NCI-H1417 (cell line): ENCODE measurements at regions not wholly inside any gene's neighbourhood (a gene's known extent, or its start where the extent isn't known, plus 50 kb on each side); places are given as distances from the start of the nearest gene placed in this dataset.
"Not testable (repeated sequence)": the region's sequence is repeated elsewhere in the genome, so short reads cannot be mapped to it uniquely, and the experiment has no call there.

Experiments
- DNase-seq, 3 experiments: peaks; one replicate each; lab custom pipeline; 2025; lab: John Stamatoyannopoulos, UW

- DNase-seq, result no peak
Observed at GRCh38 chr12:131415781-131416180, 295.1 kb upstream of the SFSWAP start.

DNA sequence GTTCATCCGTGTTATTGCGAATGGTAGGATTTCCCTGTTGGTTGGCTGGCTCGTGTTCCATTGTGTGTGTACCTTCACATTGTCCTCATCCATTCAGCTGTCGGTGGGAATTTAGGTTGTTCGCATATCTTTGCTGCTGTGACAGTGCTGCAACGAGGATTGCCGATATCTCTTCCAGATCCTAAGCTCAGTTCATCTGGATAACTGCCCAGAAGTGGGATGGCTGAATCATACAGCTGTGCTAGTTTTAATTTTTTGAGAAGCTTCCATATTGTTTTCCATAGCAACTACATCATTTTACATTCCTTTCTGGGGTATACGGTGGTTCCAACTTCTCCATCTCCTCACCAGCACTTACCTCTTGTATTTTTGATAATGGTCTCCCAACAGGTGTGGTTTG is 292.8 kb upstream of the SFSWAP start:
- DNase-seq, result no peak

GRCh38 chr12:131418884-131419283 is 292.0 kb upstream of the SFSWAP start:
- DNase-seq, result no peak

DNA sequence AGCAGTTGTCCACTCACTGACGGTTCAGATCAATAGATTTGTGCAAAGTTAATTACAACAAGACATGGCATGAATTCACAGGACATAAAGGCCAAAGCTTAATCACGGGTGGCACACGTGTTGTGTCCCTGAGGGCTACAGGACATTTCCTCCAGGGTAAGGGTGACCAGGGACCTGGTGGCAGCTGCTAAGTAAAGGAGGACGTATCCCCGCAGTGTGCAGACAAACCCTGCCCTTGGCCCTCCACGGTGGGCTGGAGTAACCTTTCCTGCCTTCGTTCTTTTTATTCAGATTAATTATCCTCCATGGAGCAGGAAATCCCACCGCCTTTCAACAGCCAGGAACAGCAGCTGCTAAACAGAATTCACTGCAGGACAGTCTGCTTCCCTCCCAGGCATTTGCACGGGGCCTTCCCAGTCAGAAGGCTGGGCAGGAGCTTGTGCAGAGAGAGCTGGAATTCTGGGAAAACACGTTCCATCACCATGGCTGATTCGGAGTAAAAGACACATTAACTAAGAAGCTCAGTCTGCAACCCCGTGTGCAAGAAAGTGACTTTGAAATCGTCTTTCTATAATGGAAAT is 289.9 kb upstream of the SFSWAP start:
- no peak for DNase-seq

- DNase-seq, result no peak
Observed at GRCh38 chr12:131421509-131422186, 289.2 kb upstream of the SFSWAP start.

- no peak for DNase-seq
Observed at GRCh38 chr12:131422187-131422520, 288.7 kb upstream of the SFSWAP start.

- DNase-seq, result no peak
Observed at GRCh38 chr12:131422744-131423143, 288.1 kb upstream of the SFSWAP start.

DNA sequence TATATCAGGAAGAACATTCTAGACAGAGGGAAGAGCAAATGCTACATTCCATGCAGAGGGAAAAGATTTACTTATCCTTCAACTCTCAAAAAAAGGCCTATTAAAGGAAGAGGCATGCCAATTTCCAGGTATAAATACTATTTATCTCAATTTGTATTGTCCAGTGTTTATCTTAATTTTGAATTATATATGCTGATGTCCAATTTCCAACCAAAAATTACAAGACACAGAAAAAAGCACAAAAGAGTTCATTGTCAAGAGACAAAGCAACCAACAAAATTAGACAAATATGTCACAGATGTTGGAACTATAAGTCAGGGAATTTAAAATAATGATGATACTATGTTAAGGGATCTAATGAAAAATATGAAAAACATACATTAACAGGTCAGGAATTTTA is 286.6 kb upstream of the SFSWAP start:
- no peak for DNase-seq

DNA sequence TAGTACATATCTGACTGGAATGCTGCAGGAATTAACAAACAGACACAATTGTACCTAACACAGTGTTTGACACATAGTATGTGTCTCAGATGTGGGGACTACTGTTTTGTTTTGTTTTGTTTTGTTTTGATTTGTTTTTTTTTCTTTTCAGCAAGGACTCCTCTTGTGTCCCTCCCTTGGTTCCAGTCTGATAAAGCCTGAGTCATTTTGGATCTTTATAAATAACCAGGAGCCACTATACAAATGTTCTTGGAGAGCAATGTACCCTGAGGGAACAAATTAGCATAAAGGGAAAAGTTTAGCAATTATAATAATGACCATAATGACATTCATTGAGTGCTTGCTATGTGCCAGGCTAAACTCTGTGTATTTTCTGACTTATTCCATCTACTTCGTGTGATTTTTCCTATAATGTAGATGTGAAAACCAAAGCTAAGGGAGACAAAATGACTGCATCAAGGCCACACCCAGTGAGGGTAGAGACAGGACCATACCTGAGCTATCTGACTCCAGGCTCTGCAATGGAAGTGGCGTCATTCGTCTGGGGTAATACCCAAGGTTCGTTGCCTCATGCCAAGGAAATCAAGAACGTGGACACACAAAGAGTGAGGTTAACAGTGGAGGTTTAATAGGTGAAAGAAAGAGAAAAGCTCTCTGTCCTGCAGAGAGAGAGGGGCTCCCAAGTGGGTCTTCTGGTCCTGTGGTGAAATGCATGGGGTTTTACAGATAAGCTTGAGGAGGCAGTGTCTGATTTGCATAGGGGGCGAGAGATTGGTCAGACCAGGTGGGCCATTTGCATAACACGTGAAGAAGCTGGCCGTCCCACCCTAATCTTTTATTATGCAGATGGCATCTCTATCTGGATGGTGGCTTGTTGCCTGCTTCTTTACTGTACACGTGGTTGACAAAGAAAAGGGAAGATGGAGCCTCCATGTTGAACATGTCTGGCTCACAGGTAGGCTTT is 285.5 kb upstream of the SFSWAP start:
- DNase-seq, result no peak

DNA sequence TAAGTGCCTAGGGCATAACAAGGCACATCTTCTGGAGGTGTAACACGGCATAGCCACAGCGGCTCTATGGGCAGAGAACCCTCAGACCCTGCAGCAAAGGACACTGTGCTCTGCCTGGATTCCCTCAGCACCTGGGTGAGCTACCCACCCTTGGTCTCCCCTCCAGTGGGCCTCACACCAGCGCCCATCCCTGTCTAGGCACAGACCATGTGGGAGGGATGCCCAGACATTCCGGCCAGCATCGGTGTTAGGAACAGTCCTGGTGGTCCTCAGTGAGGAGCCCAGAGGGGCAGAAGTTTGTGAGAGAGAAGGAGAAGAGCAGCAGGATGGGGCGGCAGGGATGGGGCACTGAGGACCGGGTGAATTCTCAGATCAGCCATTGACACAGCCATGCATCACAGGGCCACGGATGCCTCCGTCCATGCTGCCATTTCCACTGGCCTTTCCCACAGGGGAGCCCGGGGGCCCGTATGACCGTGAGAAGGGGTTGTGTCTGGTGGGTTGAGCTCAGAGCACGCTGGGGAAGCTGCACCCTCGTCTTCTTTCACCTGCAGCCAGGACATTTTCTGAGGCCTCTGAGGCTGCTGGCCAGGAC is 282.7 kb upstream of the SFSWAP start:
- no peak for DNase-seq

DNA sequence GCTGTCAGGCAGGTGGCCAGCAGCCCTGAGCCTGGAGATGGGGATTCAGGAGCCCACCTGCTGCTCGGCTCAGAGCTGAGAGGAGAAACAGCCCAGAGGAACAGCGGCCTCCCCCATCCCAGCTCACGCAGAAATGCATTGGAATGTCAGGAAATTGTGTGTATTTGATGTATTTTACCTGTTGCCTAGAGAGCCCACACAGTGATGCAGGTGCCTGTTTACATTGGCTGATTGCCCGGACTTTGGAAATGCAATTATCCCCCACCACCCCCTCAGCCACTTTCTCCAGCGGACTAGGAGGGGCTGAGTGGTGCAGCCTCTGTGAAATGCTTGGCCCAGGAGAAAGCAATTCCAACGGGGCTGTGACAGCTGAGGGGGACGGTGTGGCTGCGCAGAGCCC is 281.7 kb upstream of the SFSWAP start:
- DNase-seq, result not testable (repeated sequence)

DNA sequence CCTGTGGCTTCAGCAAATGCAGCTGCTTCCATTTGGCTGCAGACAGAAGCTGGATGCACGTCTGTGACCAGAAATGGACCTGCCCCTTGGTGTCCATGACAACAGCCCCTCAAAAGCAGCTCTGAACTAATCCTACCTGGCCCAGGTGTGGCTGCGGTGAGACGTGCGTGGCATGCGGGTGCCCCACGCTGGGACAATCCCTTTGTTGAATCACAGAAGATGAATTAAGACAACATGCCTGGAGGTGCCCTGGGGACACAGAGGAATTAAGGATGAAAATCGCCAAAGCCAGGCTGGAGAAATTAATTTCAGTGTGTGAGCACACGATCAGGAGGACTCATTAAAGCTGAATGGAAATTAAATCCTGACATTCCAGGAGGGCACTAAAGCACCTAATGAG is 281.2 kb upstream of the SFSWAP start:
- not testable (repeated sequence) for DNase-seq

GRCh38 chr12:131430158-131430742 is 280.6 kb upstream of the SFSWAP start:
- no peak for DNase-seq

- not testable (repeated sequence) for DNase-seq
Observed at GRCh38 chr12:131431126-131431655, 279.7 kb upstream of the SFSWAP start.

DNA sequence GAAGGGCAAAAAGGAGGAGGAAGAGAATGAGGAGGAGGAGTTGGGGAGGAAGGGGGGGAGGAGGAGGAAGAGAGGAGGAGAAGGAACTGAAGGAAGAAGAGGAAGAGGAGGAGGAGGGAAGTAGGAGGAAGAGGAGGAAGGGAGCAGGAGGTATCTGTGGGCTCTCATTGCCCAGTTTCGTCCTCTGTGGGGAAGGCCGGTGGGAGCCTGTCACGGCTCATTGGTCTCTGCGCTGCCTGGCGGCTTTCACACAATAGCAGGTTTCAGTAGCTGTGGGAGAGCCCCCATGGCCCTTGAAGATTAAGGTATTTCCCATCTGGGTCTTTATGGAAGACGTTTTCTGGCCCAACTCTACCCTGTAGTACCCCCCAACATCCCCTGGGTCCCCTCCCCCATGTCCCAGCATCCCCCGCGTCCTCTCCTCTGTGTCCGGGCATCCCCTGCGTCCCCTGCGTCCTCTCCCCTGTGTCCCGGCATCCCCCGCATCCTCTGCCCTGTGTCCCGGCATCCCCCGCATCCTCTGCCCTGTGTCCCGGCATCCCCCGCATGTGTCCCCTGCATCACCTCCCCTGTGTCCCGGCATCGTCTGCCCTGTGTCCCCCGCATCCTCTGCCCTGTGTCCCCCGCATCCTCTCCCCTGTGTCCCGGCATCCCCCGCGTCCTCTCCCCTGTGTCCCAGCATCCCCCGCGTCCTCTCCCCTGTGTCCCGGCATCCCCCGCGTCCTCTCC is 278.2 kb upstream of the SFSWAP start:
- DNase-seq, result no peak

GRCh38 chr12:131434208-131435125 is 276.4 kb upstream of the SFSWAP start:
- DNase-seq, result no peak

- DNase-seq, result no peak
Observed at GRCh38 chr12:131436922-131437705, 273.8 kb upstream of the SFSWAP start.

DNA sequence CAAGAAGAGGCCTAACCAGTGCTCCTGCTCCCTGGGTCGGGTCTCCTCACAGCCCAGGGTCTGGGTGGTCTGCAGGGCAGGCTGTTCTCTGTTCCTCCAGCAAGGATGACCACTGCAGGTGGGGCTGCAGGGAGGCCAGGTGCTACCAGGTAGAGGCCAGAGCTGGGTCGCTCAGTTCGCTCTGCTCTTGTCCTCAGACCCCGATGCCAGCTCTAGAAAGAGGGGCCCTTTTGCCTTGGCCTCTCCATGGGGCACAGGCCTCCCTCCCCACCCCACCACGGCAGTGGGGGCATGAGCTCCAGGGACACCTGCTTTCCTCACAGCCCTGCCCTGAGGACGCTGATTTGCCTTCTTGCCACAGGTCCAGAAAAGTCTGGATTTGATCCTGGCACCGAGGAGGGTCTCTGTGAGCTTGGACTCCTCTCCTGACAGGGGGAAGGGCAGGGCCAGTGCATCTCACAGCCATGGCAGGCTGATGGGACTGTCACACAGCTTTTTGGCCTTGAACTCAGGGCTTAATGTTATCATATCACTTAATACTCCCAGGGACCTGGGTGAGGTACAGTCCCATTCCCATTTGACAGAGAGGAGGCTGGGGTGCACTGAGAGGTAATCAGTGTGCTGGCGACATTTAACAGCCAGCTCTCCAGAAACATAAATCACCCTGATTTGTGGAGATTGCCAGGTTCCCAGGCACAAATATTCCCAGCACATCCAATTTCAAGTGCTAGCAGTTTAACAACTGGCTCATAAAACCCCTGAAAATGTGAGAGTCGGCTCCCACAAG is 273.0 kb upstream of the SFSWAP start:
- DNase-seq, result no peak

DNA sequence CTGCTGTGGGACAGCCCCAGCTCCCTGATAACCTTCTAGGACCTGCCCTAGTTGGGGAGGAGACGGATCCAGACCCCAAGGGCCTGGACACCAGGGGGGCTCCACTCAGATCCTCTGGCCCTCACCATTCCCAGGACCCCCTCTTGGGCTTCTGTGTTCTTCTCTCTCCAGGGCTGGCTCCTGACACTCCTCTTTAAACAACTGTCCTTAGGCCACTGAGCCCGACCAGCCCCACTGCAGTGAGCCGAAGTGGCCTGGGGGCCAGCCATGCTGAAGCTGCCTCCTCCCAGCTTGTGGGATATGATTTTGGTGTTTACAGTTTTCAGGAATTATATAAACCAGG is 272.4 kb upstream of the SFSWAP start:
- DNase-seq, result not testable (repeated sequence)
